SK-N-SH treated with all-trans-retinoic acid at 6 μM for 48 hours (cell line): ENCODE measurements at regions not wholly inside any gene's neighbourhood (a gene's known extent, or its start where the extent isn't known, plus 50 kb on each side); places are given as distances from the start of the nearest gene placed in this dataset.

Source experiments
- ISL1 ChIP-seq: fragments of 250-450 bp; sonication (Bioruptor Pico); IDR thresholded peaks from 2 replicates; pipeline ENCODE4 v2.1.2; 2022; ENCODE audit warnings: mild to moderate bottlenecking, moderate library complexity
- ZC3H10 ChIP-seq: fragments of 250-450 bp; sonication (Bioruptor Pico); IDR thresholded peaks from 2 replicates; pipeline ENCODE4 v1.5.1; 2021; ENCODE audit warnings: mild to moderate bottlenecking, moderate library complexity
- ZFP3 ChIP-seq: fragments of 250-450 bp; sonication (Bioruptor Pico); IDR thresholded peaks from 2 replicates; pipeline ENCODE4 v1.5.0; 2020; ENCODE audit warnings: mild to moderate bottlenecking, moderate library complexity
- ZFP30 ChIP-seq: fragments of 450-650 bp; formaldehyde crosslinking; IDR thresholded peaks from 2 replicates; pipeline ENCODE4 v1.5.0; 2022; ENCODE audit warnings: mild to moderate bottlenecking, moderate library complexity
- ZNF8 ChIP-seq: fragments of 450-650 bp; formaldehyde crosslinking; IDR thresholded peaks from 2 replicates; pipeline ENCODE4 v1.5.0; 2020; ENCODE audit warnings: mild to moderate bottlenecking, moderate library complexity
- TF ChIP-seq, protein P1 (sequence below): fragments of 250-450 bp; sonication (Bioruptor Pico); IDR thresholded peaks from 2 replicates; pipeline ENCODE4 v1.5.0; 2020; ENCODE audit warnings: mild to moderate bottlenecking, moderate library complexity
- TF ChIP-seq, protein P2 (sequence below): fragments of 250-450 bp; sonication (Bioruptor Pico); IDR thresholded peaks from 2 replicates; pipeline ENCODE4 v1.8.0; 2020; ENCODE audit warnings: mild to moderate bottlenecking, moderate library complexity, borderline replicate concordance
- TF ChIP-seq, protein P3 (sequence below): fragments of 250-450 bp; sonication (Bioruptor Pico); IDR thresholded peaks from 2 replicates; pipeline ENCODE4 v1.5.1; 2020; ENCODE audit warnings: low read depth, mild to moderate bottlenecking, moderate library complexity
- TF ChIP-seq, protein P4 (sequence below): fragments of 250-450 bp; sonication (Bioruptor Pico); IDR thresholded peaks from 2 replicates; pipeline ENCODE4 v1.8.0; 2021; ENCODE audit warnings: low read depth, mild to moderate bottlenecking, moderate library complexity, borderline replicate concordance

DNA sequence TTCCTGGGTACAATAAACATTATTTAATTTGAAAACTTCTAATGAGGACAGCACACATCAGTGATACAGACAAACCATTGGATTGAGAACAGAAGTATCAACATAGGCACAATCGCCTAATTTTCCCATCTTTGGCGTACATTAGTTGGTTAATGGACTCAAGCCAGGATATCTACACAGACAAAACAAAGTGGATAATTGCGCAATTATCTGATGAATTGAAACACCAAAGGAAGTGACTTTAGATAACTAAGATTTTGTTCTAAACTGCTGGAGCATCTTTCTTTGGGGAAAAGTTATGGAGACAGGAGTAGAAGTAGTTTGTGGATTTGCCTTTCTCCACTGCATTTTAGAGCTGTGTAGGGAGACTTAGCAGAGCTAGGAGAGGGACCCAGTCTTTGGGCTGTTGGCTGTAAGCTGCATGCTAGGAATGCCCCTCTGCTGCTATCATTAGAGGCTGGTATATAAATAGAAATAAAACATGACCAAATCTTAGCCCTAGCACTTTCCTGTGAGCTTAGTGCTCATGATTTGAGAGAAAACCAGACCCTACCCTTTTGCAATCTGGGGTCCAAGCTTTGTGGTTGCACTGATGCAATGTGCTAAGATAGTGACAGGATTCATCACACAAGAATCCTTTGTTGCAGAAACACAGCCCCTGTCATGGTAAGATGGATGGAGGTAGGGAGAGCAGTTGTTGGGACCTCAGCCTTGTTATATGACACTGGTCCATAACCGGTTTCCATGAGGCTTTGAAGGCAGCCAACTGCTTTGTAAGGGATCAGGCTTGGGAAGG lies 264.5 kb upstream of the PIK3C3 start:
- TF ChIP-seq ZC3H10 (CRISPR knock-in tag): no peak
- TF ChIP-seq ISL1 (CRISPR knock-in tag): no peak
- TF ChIP-seq, protein P1, sequence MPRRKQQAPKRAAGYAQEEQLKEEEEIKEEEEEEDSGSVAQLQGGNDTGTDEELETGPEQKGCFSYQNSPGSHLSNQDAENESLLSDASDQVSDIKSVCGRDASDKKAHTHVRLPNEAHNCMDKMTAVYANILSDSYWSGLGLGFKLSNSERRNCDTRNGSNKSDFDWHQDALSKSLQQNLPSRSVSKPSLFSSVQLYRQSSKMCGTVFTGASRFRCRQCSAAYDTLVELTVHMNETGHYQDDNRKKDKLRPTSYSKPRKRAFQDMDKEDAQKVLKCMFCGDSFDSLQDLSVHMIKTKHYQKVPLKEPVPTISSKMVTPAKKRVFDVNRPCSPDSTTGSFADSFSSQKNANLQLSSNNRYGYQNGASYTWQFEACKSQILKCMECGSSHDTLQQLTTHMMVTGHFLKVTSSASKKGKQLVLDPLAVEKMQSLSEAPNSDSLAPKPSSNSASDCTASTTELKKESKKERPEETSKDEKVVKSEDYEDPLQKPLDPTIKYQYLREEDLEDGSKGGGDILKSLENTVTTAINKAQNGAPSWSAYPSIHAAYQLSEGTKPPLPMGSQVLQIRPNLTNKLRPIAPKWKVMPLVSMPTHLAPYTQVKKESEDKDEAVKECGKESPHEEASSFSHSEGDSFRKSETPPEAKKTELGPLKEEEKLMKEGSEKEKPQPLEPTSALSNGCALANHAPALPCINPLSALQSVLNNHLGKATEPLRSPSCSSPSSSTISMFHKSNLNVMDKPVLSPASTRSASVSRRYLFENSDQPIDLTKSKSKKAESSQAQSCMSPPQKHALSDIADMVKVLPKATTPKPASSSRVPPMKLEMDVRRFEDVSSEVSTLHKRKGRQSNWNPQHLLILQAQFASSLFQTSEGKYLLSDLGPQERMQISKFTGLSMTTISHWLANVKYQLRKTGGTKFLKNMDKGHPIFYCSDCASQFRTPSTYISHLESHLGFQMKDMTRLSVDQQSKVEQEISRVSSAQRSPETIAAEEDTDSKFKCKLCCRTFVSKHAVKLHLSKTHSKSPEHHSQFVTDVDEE (CRISPR knock-in tag): no peak
- TF ChIP-seq, protein P2, sequence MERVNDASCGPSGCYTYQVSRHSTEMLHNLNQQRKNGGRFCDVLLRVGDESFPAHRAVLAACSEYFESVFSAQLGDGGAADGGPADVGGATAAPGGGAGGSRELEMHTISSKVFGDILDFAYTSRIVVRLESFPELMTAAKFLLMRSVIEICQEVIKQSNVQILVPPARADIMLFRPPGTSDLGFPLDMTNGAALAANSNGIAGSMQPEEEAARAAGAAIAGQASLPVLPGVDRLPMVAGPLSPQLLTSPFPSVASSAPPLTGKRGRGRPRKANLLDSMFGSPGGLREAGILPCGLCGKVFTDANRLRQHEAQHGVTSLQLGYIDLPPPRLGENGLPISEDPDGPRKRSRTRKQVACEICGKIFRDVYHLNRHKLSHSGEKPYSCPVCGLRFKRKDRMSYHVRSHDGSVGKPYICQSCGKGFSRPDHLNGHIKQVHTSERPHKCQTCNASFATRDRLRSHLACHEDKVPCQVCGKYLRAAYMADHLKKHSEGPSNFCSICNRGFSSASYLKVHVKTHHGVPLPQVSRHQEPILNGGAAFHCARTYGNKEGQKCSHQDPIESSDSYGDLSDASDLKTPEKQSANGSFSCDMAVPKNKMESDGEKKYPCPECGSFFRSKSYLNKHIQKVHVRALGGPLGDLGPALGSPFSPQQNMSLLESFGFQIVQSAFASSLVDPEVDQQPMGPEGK: no peak
- TF ChIP-seq, protein P3, sequence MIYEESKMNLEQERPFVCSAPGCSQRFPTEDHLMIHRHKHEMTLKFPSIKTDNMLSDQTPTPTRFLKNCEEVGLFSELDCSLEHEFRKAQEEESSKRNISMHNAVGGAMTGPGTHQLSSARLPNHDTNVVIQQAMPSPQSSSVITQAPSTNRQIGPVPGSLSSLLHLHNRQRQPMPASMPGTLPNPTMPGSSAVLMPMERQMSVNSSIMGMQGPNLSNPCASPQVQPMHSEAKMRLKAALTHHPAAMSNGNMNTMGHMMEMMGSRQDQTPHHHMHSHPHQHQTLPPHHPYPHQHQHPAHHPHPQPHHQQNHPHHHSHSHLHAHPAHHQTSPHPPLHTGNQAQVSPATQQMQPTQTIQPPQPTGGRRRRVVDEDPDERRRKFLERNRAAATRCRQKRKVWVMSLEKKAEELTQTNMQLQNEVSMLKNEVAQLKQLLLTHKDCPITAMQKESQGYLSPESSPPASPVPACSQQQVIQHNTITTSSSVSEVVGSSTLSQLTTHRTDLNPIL (CRISPR knock-in tag): no peak
- TF ChIP-seq, protein P4, sequence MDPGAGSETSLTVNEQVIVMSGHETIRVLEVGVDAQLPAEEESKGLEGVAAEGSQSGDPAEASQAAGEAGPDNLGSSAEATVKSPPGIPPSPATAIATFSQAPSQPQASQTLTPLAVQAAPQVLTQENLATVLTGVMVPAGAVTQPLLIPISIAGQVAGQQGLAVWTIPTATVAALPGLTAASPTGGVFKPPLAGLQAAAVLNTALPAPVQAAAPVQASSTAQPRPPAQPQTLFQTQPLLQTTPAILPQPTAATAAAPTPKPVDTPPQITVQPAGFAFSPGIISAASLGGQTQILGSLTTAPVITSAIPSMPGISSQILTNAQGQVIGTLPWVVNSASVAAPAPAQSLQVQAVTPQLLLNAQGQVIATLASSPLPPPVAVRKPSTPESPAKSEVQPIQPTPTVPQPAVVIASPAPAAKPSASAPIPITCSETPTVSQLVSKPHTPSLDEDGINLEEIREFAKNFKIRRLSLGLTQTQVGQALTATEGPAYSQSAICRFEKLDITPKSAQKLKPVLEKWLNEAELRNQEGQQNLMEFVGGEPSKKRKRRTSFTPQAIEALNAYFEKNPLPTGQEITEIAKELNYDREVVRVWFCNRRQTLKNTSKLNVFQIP (CRISPR knock-in tag): no peak
- TF ChIP-seq ZFP30: no peak
- no peak for TF ChIP-seq ZNF8 (CRISPR knock-in tag)
- TF ChIP-seq ZFP3: no peak
